ENCODE measurements at regions not wholly inside any gene's neighbourhood (a gene's known extent, or its start where the extent isn't known, plus 50 kb on each side); places are given as distances from the start of the nearest gene placed in this dataset.
"Not testable (repeated sequence)": the region's sequence is repeated elsewhere in the genome, so short reads cannot be mapped to it uniquely, and the experiment has no call there.

GRCh38 chr14:21788687-21789086 lies 115.1 kb upstream of the OR4E1 start:
- not testable (repeated sequence) for TF ChIP-seq POLR2AphosphoS5, CTCF, EP300 (IDR thresholded peaks at IDR 0.05)

Measured in upper lobe of left lung (tissue), 4 donors.